BJ (cell line): ENCODE measurements at regions not wholly inside any gene's neighbourhood (a gene's known extent, or its start where the extent isn't known, plus 50 kb on each side); places are given as distances from the start of the nearest gene placed in this dataset.

Experiments
- CTCF ChIA-PET: fragments of 350-600 bp; formaldehyde crosslinking; extraction: SDS; loops from one replicate; lab custom pipeline; 2021; ENCODE audit warnings: antibody characterized with exemption, inconsistent platforms; lab: Yijun Ruan, JAX
- POLR2A ChIA-PET: fragments of 300-600 bp; sonication (Branson Sonifier 250); formaldehyde crosslinking; extraction: SDS; loops from one replicate; lab custom pipeline; 2021; ENCODE audit warnings: antibody characterized with exemption; lab: Charles Lee
- DNase-seq: peaks from one replicate; pipeline ENCODE4 v3.0.0-alpha.2; 2011; ENCODE audit warnings: low read depth
- H3K27me3 ChIP-seq: 2 replicates; pipeline ENCODE4 v1.6.0; 2011; ENCODE audit warnings: low read length; ENCODE audit not compliant: control insufficient read depth, insufficient read depth
- H3K36me3 ChIP-seq: 2 replicates; pipeline ENCODE4 v1.5.1; 2011; ENCODE audit warnings: low read length; ENCODE audit not compliant: control insufficient read depth, insufficient read depth
- H3K4me3 ChIP-seq: 2 replicates; pipeline ENCODE4 v1.5.1; 2011; ENCODE audit warnings: low read depth, mild to moderate bottlenecking, control low read depth, low read length
- CTCF ChIP-seq: IDR thresholded peaks from 2 replicates; pipeline ENCODE4 v1.5.1; 2011; ENCODE audit warnings: low read depth, mild to moderate bottlenecking, control low read depth, inconsistent platforms, low read length, moderate library complexity; ENCODE audit not compliant: insufficient read depth

- TF ChIP-seq CTCF: no peak
- ChIA-PET POLR2A (no interaction called here), CTCF (no interaction called here)
- no peak for DNase-seq
- no peak overlapping the region for H3K4me3 ChIP-seq
- H3K27me3 ChIP-seq: no peaks in the 10 kb centered on the region
- no peaks in the 10 kb centered on the region for H3K36me3 ChIP-seq
Observed at GRCh38 chr13:84121456-84121855, 239.2 kb upstream of the SLITRK1 start.

DNA sequence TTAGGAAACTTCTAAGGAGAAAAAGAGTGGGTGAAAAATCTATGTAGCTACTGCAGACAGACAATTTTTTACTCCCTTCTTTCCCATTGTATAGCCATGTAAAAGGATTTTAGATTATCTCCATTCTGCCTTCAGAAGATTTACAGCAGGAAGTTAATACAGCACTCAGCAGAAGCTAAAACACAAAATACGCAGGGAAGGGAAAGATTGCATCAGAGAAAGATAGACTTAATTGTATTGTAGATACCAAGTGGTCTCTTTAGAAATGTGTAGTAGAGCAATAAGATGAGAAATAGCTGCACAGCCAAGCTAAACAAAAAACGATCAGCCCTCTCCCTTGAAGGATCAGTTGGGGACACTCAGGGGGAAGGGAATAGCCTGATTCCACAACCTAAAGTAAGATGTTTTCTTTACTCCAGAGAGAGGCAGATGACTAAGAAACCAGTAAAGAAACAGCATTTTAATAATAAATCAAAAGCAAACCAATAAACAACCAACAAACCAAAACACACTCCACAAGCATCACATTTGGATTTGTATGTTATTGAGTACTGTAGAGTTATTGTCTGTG, 236.7 kb upstream of the SLITRK1 start:
- ChIA-PET CTCF (no interaction called here), POLR2A (no interaction called here)
- Histone ChIP-seq H3K4me3 (no peak overlapping the region), H3K27me3 (no peaks in the 10 kb centered on the region), H3K36me3 (no peaks in the 10 kb centered on the region)
- DNase-seq: no peak
- no peak for TF ChIP-seq CTCF

DNA sequence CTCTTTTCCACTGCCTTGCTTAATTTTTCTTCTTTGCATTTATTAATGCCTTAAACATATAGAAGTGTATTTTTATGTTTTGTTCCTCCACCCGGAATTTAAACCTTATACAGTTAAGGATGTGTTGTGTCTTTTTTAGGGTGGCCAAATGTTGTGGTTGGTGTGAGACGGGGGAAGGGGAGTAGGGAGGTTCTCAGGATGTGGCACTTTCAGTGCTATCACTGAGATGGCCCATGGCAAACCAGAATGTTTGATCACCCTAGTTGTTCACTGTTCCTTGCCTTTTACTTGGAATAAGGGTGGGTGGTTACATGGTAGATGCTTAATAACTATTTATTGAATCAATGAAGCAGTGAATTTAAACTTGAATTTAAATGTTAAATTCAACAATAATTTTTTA, 216.0 kb upstream of the SLITRK1 start:
- H3K27me3 ChIP-seq: no peaks in the 10 kb centered on the region
- ChIA-PET POLR2A (no interaction called here), CTCF (no interaction called here)
- no peak for DNase-seq
- no peak overlapping the region for H3K4me3 ChIP-seq
- H3K36me3 ChIP-seq: no peaks in the 10 kb centered on the region
- TF ChIP-seq CTCF: no peak

DNA sequence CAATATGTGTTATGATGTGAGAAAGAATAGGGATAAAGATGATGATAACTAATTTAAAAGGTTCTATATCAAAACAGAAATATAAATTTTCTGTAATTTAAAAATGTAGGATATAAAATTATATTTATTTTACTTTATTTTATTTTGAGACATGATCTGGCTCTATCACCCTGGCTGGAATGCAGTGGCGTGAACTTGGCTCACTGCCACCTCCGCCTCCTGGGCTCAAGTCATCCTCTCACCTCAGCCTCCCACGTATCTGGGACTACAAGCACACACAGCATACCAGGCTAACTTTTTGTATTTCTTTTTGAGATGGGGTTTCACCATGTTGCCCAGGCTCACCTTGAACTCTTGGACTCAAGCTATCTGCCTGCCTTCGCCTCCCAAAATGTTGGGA, 214.9 kb upstream of the SLITRK1 start:
- DNase-seq: no peak
- Histone ChIP-seq H3K4me3 (no peak overlapping the region), H3K27me3 (no peaks in the 10 kb centered on the region), H3K36me3 (no peaks in the 10 kb centered on the region)
- no peak for TF ChIP-seq CTCF
- POLR2A ChIA-PET: no interaction called here
- CTCF ChIA-PET: no interaction called here

DNA sequence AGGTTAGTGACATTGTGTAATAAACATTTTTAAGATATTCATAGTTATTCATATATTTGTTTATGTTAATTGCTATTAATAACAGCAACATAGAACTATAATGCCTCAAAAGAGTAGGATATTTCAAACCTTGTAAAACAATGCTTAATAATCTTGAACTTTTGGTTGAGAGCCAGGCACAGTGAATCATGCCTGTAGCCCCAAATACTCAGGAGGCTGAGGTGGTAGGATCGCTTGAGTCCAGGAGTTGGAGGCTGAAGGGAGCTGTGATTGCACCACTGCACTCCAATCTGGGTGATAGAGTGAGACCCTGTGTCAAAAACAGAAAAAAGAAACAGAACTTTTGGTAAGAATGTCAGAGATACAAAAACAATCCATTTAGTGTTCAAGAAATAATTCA, 213.9 kb upstream of the SLITRK1 start:
- CTCF ChIA-PET: no interaction called here
- Histone ChIP-seq H3K4me3 (no peak overlapping the region), H3K27me3 (no peaks in the 10 kb centered on the region), H3K36me3 (no peaks in the 10 kb centered on the region)
- DNase-seq: no peak
- POLR2A ChIA-PET: no interaction called here
- no peak for TF ChIP-seq CTCF
